GOT3 (cell line): ENCODE measurements at regions not wholly inside any gene's neighbourhood (a gene's known extent, or its start where the extent isn't known, plus 50 kb on each side); places are given as distances from the start of the nearest gene placed in this dataset.
"Not testable (repeated sequence)": the region's sequence is repeated elsewhere in the genome, so short reads cannot be mapped to it uniquely, and the experiment has no call there.

Experiments
- DNase-seq: peaks from one replicate; lab custom pipeline; 2025; ENCODE audit warnings: mixed read lengths; lab: John Stamatoyannopoulos, UW

DNA sequence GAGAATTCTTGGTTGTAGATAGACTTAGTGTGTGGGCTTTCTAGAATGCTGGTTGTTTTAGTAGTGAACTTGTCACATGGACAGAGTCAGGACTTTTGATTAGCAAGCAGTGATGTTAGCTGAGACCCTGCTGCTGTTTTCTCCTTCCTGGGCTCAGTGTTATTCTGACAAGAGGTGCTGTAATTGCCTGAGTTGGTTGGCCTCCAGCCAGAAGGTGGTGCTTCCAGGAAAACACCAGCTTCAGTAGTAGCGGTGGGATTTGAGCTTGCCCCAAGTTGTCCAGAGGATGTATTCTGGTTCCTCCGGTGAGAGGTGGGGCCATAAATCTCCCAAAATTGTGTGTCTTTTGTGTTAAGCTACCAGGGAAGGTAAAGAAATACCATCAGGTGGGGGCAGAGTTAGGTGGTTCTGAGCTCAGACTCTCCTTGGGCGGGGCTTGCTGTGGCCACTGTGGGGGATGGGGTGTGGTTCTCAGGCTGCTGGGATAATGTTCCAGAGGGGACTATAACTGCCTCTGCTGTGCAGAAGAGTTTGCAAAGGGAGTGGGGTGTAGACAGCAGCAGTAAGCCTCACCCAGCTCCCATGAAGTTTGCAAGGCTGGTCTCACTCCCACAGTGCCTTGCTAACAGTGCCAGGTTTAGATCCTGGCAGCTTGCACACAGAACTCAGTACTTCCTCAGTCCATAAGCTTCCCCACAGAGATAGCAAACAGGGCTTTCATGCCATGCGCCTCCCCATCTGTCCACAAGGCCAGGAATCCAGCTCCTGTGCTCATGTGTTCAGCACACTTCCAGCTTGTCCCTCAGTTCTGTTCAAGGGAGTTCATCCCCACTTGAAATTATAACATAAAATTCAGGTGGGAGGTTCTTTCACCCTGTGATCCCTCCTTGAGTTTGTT, 278.4 kb upstream of the PTCHD4 start:
- DNase-seq, result no peak

DNA sequence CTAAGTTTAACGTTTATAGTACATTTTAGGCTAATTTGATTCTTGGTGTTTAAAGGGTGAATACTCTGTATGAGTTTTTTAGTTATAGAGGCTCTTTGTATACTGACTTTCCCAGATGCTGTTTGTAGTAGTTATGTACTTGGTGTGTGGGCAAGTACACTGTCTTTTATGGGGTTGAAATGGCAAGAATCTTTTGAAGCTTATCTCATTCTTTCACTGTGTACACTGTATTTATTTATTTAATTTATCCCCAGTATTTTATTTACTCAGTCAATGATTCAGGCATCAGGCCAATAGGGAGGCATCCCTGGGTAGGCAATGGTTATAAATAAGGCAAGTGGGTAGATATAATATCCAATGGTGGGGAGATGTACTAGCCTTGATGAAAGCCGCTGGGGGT, 277.0 kb upstream of the PTCHD4 start:
- no peak for DNase-seq

DNA sequence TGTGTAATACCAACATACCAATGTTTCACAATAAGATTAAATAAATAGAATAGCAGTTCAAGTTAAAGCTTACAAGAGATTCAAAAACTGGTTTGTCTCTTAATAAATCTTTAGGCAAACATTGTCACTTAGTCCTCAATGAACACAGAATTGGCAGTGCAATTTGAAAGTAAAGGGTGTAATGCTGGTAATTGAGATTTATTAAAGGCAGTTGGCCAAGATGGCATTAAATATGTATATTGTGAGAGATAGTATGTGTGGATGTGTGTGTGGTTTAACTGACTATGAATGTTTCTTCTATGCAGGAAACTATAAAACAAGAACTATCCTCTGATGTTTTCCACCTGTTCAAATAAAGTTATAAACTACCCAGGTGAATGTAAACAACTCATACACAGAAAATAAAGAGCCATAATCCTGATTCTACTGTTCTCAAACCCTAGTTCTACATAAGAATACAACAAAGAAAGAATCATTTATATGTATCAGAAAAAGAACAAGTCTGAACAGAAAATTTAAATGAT, 267.9 kb upstream of the PTCHD4 start:
- no peak for DNase-seq

DNA sequence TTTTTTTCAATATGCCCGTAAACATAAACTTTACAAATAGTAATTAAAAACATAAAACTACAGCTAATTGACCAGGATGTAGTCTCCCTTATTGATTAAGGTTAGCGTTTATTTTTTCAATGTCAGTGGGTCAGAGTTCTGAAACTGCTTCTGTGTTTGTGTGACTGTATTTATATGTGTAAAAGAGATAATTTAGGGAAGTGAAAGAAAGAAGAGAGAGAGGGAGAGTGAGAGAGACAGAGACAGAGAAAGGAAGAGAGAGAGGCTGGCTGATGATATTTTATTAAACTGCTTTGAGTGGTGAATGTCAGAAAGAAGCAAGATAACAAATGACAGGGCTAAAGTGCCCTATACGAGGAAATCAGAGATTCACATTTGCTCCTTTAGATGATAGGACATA, 266.1 kb upstream of the PTCHD4 start:
- no peak for DNase-seq

DNA sequence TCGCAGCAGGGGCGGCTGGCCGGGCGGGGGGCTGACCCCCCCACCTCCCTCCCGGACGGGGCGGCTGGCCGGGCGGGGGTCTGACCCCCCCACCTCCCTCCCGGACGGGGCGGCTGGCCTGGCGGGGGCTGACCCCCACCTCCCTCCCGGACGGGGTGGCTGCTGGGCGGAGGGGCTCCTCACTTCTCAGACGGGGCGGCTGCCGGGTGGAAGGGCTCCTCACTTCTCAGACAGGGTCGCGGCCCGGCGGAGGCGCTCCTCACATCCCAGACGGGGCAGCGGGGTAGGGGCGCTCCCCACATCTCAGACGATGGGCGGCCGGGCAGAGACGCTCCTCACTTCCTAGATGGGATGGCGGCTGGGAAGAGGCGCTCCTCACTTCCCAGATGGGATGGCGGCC, 260.2 kb upstream of the PTCHD4 start:
- DNase-seq, result not testable (repeated sequence)

DNA sequence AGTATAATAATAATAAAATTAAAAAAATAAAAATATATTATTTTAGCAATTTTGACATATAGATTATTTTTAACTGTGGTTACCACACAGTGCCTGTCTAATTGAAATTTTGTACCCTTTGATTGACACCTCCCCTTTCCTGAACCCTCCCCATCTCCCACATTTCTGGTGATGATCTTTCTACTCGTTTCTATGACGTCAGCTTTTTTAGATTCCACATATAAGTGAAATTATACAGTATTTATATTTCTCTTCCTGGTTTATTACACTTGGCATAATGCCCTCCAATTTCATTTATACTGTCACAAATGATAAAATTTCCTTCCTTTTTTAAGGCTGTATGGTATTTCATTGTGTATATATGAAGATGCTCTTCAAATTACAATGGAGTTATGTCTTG, 258.1 kb upstream of the PTCHD4 start:
- DNase-seq, result no peak

DNA sequence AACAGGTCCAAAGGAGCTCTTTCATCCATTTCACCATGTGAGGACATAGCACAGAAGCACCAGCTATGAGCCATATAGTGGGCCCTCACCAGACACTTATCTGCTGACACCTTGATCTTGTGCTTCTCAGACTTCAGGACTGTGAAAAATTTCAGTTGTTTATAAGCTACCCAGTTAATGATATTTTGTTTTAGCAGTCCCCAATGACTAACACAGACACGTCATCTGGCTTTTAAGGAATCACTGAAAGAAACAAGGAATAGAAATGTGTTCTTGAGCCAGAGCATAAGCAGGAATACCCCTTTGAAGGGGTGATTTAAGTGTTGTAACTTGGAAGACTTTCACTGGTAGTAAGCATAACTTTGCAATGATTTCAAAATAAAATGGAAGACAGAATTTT, 214.7 kb upstream of the PTCHD4 start:
- no peak for DNase-seq

DNA sequence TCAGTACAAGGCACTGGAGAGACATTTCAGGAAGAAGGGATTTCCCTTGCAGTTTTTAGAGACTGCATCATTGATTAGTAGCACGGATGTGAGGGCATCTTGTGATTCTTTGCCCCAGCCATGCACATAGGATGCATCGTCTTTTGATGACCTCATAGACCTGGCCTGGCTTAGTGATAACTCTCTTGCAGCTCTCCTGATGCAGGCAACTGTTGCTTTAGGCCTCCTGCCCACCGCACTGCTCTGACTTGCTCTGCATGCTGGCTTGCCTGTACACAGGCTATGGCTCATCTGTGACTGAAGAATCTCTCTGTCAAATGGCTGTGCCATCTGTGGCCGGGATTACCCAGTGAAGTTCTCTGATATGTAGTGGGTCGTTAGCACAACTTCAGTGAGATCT, 207.7 kb upstream of the PTCHD4 start:
- no peak for DNase-seq

DNA sequence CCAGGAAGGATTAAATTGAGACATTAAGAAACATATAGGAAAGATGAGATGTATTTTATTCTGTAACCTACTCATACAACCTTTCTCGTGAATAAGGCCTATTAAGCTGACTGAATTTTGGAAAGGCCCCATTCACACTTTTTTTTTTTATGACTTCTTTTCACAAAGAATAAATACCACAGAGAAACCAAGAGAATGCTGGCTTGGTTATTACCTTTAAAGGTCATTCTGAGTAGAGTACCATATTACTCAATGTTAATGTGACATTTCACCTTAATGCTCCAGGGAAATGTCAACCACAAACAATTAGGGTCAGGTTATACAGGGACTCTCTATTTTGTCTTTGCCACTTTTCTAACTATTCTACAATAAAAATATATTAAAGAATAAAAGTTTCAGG, 204.9 kb upstream of the PTCHD4 start:
- DNase-seq, result no peak

DNA sequence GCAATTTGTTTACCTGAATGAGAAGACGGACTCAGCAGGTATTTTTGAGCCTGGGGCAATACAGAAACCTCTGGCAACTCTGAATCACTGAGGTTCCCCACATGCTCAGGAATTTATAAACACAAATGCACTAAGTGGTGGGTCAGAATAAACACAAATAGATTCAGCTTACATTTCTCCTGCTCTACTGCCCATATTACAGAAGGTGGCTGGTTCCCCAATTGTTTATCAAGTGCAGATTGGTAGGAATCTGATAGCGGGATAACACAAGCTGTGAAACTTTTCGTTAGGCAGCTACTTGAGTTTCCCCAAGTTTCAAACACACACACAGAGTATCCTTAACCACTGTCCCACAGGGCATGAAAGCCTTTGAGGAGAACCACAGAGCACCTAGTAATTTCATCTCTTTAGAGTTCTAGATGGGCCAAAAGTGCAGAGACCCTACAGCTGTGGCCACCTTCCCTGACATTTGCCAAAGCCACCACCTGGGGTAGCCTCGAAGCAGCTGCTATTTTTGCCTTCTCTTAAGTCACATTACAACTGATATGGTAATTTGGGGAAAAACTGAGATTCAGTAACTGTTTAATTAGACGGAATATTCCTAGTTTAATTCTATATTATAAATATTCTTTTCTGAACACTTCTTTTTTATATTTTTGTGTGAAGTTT, 204.2 kb upstream of the PTCHD4 start:
- DNase-seq, result no peak

DNA sequence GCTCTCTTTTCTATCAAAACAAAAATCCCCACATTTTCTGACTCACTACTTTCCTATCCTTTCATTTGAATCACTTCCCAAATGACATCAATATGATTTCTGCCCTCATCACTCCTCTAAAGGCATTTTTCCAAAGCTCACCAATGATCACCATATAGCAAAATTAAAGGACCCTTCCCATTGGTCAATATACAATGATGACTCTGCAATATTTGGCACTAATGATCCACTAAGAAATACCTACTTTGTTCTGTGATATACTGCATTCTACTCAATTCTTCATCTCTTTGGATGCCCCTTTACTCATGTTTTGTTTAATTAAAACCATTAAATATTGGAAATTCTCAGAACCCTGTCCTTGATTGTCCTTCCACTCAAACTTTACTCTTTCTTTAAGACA, 200.3 kb upstream of the PTCHD4 start:
- no peak for DNase-seq

DNA sequence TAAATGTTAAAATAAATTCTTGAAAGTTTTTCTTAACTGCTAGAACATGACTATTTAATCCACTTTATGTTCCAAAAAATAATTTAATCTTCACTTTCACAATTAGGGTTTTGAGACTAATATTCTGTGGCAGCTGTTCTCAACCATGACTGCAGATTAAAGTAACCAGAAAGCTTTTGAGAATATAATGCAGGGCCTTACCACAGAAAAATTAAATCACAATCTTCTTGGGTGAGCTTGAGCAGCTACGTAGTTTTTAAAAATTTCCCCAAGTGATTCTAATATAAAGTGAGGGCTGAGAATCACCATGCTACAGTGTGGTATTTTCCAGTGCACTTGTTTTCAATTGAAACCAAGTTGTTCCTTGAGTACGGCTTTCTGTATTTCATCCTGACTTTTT, 196.6 kb upstream of the PTCHD4 start:
- DNase-seq, result no peak

DNA sequence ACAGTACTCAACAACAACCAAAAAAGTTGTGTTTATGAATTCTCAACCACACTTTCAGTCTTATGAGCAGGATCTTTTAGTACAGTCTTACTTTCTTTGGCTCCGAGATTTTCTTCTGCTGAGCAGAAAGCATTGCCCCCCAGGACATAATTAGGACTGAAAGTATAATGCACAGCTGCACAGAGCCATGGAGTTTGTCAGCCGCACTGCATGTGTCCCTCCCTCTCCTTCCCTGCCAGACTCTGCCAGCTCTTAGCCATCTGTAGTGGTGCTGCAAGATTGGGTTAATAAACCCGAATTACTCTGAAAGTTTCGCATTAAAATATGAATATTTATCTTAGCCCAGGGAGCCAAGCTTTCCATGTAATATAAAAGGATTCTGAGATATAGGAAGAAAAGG, 179.6 kb upstream of the PTCHD4 start:
- DNase-seq, result no peak

DNA sequence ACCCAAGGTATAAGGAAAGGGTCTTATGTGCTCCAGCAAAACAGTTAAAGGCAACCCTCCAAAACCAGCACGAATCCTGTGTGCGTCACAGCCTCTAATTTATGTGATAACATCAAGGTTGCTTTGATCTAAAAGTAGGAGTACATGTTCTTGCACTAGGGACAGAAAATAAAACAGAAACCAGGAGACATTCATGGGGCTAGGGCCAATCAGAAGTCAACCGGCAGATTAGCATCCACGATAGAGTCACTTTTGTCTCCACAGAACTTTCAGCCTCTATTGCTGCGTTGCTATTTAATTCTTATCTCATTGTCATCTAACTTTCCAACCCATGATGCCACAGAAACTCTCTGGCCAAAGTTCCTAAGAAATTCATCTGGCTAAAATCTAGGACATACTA, 178.8 kb upstream of the PTCHD4 start:
- DNase-seq, result no peak

DNA sequence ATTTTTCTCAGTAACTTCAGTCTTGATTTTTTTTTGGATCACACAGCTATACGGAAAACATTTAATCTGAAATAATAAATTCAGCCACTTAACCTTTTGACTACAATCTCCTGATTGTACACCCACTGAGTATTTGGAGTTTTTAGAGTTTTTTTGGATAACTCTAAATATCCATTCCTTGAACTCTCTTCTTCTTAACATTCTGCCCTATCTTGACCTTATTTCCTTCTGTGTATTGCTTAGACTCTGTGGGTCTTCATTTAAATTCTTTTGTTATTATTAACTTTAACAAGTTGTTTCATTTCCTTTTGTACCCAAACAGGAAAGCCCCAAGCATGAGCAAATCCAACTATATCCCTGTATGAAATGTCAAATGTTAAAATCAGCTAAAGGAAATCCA, 170.2 kb upstream of the PTCHD4 start:
- DNase-seq, result no peak

DNA sequence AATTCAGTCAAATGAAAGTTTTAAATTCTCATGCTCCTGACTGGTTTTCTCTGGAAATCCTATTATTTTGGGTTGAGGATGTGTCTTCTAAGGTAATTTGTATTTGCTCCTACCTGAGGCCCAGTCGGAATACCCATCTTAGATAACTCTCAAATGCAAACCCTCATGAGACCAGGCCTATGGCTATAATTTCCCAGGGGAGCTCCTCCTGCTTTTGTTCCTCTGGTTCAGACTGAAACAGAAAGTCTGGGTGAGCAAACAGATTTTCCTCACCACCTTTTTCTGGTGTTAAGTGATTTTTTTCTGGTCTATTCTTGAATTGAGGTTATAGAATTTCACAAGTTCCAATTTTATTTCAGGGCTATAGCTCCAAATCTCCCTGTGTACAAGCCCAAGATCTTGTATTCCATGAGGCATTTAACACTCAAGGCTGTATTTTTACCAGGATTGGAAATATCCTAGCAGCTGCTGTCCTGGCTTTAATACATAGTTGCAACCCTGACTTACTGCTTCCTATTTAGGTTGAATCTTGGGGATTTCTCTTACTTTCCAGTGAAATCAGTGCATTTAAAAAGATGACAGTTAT, 169.1 kb upstream of the PTCHD4 start:
- no peak for DNase-seq

DNA sequence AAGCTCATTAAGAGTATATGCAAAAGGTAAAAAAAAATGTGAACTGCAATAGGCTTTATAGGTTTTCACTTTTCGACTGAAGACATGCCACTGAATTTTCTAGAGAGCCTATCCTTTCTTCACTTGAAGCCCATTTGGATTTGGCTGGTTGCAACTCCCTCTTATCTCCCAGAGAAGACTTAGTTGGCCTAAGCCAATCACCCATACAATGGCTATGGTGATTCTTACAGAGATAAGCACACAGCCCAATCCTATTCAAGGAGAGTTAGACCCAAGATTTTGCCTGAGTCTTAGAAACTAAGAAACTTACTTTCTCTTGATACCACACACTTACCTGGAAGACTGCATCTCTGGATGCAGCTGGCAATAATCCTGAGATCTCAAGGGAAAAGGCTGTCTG, 167.3 kb upstream of the PTCHD4 start:
- DNase-seq, result no peak

DNA sequence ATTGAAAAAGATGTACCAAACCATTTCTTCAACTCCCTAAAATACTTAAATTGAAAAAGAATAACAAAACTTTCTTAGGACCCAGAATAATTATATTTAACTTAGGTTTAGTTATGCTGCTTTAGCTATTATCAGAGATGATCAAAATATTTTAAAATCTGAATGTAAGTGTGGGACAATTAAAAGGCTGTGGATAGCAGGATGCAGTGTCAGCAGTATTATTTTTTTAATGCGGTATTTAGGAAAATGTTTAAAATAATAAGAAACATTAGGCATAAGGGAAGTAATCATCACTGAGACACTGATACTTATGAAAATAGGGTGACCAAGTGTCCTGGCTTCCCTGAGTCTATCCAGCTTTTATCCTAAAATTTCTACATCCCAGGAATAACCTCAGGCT, 161.5 kb upstream of the PTCHD4 start:
- DNase-seq, result no peak

DNA sequence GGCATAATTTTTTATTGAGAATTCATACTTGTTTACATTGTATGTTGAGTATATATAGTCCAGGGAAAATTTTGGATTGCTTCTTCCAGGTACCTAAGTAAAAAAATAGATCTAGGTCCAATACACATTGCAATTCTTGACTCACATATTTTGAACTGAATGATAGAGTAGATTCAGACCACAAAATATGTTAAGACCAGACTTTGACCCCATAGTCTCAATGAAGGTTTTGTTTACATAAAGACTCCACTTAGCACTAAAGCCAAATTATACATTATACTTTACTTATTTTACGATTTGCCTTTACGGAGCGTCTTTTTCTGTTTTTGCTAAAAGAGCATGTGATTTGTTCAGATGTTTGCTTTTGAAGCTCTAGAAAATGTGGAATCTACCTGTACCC, 144.1 kb upstream of the PTCHD4 start:
- no peak for DNase-seq

DNA sequence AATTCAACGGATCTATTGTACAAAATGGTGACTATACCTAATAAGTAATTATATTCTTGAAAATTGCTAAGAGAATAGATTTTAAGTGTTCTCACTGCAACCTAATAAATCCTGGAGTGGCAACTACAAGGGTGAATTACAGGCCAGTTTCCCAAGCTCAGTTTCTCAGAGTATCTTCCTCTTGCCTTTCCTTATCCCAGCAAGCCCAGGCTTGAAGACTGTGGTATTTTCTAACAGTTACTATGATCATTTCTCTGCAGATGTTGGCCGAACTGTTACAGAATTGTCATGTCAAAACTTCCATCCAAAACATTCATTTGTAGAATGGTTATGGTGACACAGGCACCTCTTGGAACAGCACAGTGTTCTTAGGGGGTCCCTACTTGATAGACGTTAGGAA, 138.1 kb upstream of the PTCHD4 start:
- no peak for DNase-seq

DNA sequence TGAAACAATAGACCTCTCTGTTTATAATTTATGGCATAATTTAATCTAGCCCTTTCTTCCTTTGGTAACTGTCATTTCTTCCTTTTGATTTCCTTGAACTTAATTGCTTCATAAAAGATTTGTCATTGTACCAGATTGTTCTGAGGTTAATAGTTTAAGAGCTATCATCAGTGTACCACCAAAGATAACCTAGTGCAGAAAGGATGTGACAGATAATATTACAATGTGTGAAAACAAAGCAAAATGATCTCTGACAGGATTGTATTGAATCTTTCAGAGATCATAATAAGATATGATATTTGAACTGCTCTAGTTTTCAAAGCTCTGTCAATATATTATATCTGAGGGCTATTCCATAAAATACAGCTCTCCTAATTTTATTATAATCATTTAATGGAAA, 132.1 kb upstream of the PTCHD4 start:
- DNase-seq, result no peak

DNA sequence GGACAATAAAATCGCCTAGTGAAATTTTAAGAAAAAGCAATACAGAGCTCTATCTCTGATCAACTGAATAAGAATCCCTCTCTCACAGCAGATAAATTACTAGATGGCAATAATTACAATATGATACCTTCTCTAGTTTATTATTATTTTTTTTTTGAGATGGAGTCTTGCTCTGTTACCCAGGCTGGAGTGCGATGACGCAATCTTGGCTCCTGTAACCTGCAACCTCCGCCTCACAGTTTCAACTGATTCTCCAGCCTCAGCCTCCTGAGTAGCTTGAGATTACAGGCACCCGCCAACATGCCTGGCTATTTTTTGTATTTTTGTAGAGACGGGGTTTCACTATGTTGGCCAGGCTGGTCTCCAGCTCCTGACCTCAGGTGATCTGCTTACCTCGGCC, 129.3 kb upstream of the PTCHD4 start:
- DNase-seq, result no peak

DNA sequence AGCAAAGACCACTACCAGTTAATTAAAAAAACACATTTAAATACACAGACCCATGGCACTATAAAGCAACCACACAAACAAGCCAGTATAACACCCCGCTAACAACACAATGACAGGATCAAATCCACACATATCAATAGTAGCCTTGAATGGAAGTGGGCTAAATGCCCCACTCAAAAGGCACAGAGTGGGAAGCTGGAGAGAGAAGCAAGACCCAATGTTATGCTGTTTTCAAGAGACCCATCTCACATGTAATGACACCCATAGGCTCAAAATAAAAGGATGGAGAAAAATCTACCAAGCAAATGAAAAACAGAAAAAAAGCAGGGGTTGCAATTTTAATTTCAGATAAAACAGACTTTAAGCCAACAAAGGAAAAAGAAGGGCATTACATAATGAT, 125.4 kb upstream of the PTCHD4 start:
- DNase-seq, result no peak
